Activated naive CD4-positive, alpha-beta T cell treated with anti-CD3 and anti-CD28 coated beads, Interleukin-2, amount 50 U/mL, for 72 hours (primary cell): ENCODE measurements at regions not wholly inside any gene's neighbourhood (a gene's known extent, or its start where the extent isn't known, plus 50 kb on each side); places are given as distances from the start of the nearest gene placed in this dataset.
"Not testable (repeated sequence)": the region's sequence is repeated elsewhere in the genome, so short reads cannot be mapped to it uniquely, and the experiment has no call there.

Experiments
- ATAC-seq, 2 donors: fragments of 150-1000 bp; cut with Tn5 transposase; 2 replicates each; pipeline ENCODE4 v1.10.0; 2021; ENCODE audit warnings: mild to moderate bottlenecking in 2 of 2, moderate library complexity in 2 of 2
- DNase-seq, 2 donors: peaks; one replicate each; pipeline ENCODE4 v3.0.0; 2021 to 2022; ENCODE audit warnings: low spot score in 2 of 2
- H3K27ac Mint-ChIP-seq, 2 donors: one replicate each; pipeline ENCODE4 v1.8.0; 2022; ENCODE audit warnings: mild to moderate bottlenecking in 2 of 2, mixed read lengths in 2 of 2
- H3K36me3 Mint-ChIP-seq, 2 donors: one replicate each; pipeline ENCODE4 v1.8.0; 2022; ENCODE audit warnings: mixed read lengths in 2 of 2
- H3K9me3 Mint-ChIP-seq, 2 donors: one replicate each; pipeline ENCODE4 v1.8.0; 2022; ENCODE audit warnings: mixed read lengths in 2 of 2

- peaks cover 15 to 32% of the 10 kb centered on the region in 2 donors for H3K36me3 Mint-ChIP-seq
- ATAC-seq (no peak), DNase-seq (no peak)
- no peak overlapping the region for H3K27ac Mint-ChIP-seq
- H3K9me3 Mint-ChIP-seq: peaks cover 19% of the 10 kb centered on the region in 2 donors
Observed at GRCh38 chr4:1589098-1589497, 95.0 kb downstream of the FAM53A start.

- Mint-ChIP-seq H3K27ac (no peak overlapping the region), H3K36me3 (peaks cover 15 to 32% of the 10 kb centered on the region in 2 donors), H3K9me3 (peaks cover 19% of the 10 kb centered on the region in 2 donors)
- ATAC-seq: no peak
- no peak for DNase-seq
Observed at GRCh38 chr4:1588306-1588705, 95.8 kb downstream of the FAM53A start.

GRCh38 chr4:1584498-1584897 lies 99.6 kb downstream of the FAM53A start:
- Mint-ChIP-seq H3K36me3 (peaks cover 7 to 11% of the 10 kb centered on the region in 2 donors), H3K9me3 (peaks cover 9 to 10% of the 10 kb centered on the region in 2 donors), H3K27ac (no peak overlapping the region)
- DNase-seq: no peak
- no peak for ATAC-seq

GRCh38 chr4:1583859-1584258 lies 100.3 kb downstream of the FAM53A start:
- no peak for ATAC-seq
- peaks cover 7 to 9% of the 10 kb centered on the region in 2 donors for H3K36me3 Mint-ChIP-seq

GRCh38 chr4:1583051-1583785 lies 100.9 kb downstream of the FAM53A start:
- H3K36me3 Mint-ChIP-seq: peaks cover 2% of the 10 kb centered on the region in 2 donors
- H3K27ac Mint-ChIP-seq: no peak overlapping the region
- DNase-seq (no peak), ATAC-seq (no peak)
- peaks cover 2 to 3% of the 10 kb centered on the region in 2 donors for H3K9me3 Mint-ChIP-seq

More at GRCh38 chr4:1583859-1584258, 100.3 kb downstream of the FAM53A start:
- DNase-seq: no peak
- H3K9me3 Mint-ChIP-seq: peaks cover 9% of the 10 kb centered on the region in 2 donors
- no peak overlapping the region for H3K27ac Mint-ChIP-seq

GRCh38 chr4:1582227-1582626 lies 101.9 kb downstream of the FAM53A start:
- ATAC-seq (no peak), DNase-seq (no peak)
- Mint-ChIP-seq H3K27ac (no peak overlapping the region), H3K9me3 (no peaks in the 10 kb centered on the region), H3K36me3 (no peaks in the 10 kb centered on the region)

- DNase-seq (peak; percentile 88 to 89), ATAC-seq (peak; percentile 66 to 75)
- H3K36me3 Mint-ChIP-seq, H3K27ac Mint-ChIP-seq, H3K9me3 Mint-ChIP-seq: not testable (repeated sequence)
Observed at GRCh38 chr4:1581164-1581894, 102.8 kb downstream of the FAM53A start.

- not testable (repeated sequence) for DNase-seq, H3K27ac Mint-ChIP-seq, H3K9me3 Mint-ChIP-seq, H3K36me3 Mint-ChIP-seq, ATAC-seq
Observed at GRCh38 chr4:1580692-1581012, 103.5 kb downstream of the FAM53A start.

GRCh38 chr4:1579901-1580691 lies 104.0 kb downstream of the FAM53A start:
- no peak overlapping the region for H3K27ac Mint-ChIP-seq
- ATAC-seq (peak; percentile 62 to 79), DNase-seq (peak; percentile 83 to 91)
- H3K36me3 Mint-ChIP-seq: no peaks in the 10 kb centered on the region
- no peaks in the 10 kb centered on the region for H3K9me3 Mint-ChIP-seq

- DNase-seq (peak; percentile 66 to 81), ATAC-seq (peak; percentile 70 to 72)
- no peak overlapping the region for H3K27ac Mint-ChIP-seq
- no peaks in the 10 kb centered on the region for H3K36me3 Mint-ChIP-seq
- H3K9me3 Mint-ChIP-seq: no peaks in the 10 kb centered on the region
Observed at GRCh38 chr4:1579001-1579900, 104.9 kb downstream of the FAM53A start.

- ATAC-seq: no peak
- no peak overlapping the region for H3K27ac Mint-ChIP-seq
Observed at GRCh38 chr4:1578251-1578773, 105.8 kb downstream of the FAM53A start.

GRCh38 chr4:1577822-1578217 lies 106.3 kb downstream of the FAM53A start:
- Mint-ChIP-seq H3K9me3 (no peaks in the 10 kb centered on the region), H3K27ac (no peak overlapping the region), H3K36me3 (no peaks in the 10 kb centered on the region)
- ATAC-seq (no peak), DNase-seq (no peak)

More at GRCh38 chr4:1578251-1578773, 105.8 kb downstream of the FAM53A start:
- Mint-ChIP-seq H3K36me3 (no peaks in the 10 kb centered on the region), H3K9me3 (no peaks in the 10 kb centered on the region)
- DNase-seq: no peak

GRCh38 chr4:1576961-1577821 lies 106.9 kb downstream of the FAM53A start:
- DNase-seq: no peak
- Mint-ChIP-seq H3K27ac (no peak overlapping the region), H3K36me3 (no peaks in the 10 kb centered on the region), H3K9me3 (no peaks in the 10 kb centered on the region)
- no peak for ATAC-seq

GRCh38 chr4:1576304-1576960 lies 107.7 kb downstream of the FAM53A start:
- Mint-ChIP-seq H3K27ac (no peak overlapping the region), H3K36me3 (no peaks in the 10 kb centered on the region), H3K9me3 (no peaks in the 10 kb centered on the region)
- ATAC-seq: no peak
- no peak for DNase-seq
